GM12874 (cell line): ENCODE measurements at regions not wholly inside any gene's neighbourhood (a gene's known extent, or its start where the extent isn't known, plus 50 kb on each side); places are given as distances from the start of the nearest gene placed in this dataset.

Experiments
- CTCF ChIP-seq: IDR thresholded peaks from 2 replicates; pipeline ENCODE4 v1.5.1; 2011; ENCODE audit warnings: low read depth, mild to moderate bottlenecking, control low read depth, low read length, moderate library complexity; ENCODE audit not compliant: insufficient read depth

- no peak for TF ChIP-seq CTCF
Observed at GRCh38 chr3:18035641-18036449, 293.4 kb upstream of the TBC1D5 start.

- TF ChIP-seq CTCF = no peak
Observed at GRCh38 chr3:18033581-18034108, 291.2 kb upstream of the TBC1D5 start.

- no peak for TF ChIP-seq CTCF
Observed at GRCh38 chr3:18030371-18030870, 288.0 kb upstream of the TBC1D5 start.

GRCh38 chr3:18027161-18027939 is 284.9 kb upstream of the TBC1D5 start:
- TF ChIP-seq CTCF = no peak

- TF ChIP-seq CTCF = no peak
Observed at GRCh38 chr3:18024715-18025114, 282.3 kb upstream of the TBC1D5 start.

GRCh38 chr3:18019161-18019495 is 276.7 kb upstream of the TBC1D5 start:
- TF ChIP-seq CTCF = no peak

- no peak for TF ChIP-seq CTCF
Observed at GRCh38 chr3:18018491-18019160, 276.2 kb upstream of the TBC1D5 start.
